NCI-H446 (cell line): ENCODE measurements at regions not wholly inside any gene's neighbourhood (a gene's known extent, or its start where the extent isn't known, plus 50 kb on each side); places are given as distances from the start of the nearest gene placed in this dataset.

Experiments
- DNase-seq, 2 experiments: peaks; one replicate each; lab custom pipeline; 2025; lab: John Stamatoyannopoulos, UW

DNA sequence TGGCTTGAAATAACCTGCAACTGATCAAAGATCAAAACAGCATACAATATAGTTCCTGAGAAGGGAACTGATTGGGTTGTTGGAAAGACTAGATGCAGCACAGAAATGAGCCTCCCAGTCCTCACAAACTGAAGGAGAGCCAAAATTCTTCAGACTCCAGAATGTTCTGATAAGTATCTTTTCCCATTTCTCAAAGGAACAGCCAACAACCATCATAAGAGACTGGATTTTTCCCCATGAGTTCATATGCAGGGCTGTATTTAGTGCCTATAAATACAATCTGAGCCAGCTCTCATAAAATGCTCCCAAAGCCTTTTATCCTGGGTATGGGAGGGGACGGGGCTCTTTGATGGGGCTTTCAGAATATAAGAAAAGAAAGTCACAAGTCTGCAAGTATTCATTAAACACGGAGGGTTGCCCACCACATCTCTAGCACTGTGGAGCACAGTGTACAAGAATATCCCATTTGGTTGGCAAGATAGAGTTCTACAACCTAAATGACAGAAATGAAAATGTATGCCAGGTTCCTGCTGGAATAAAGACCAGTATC is 50.7 kb upstream of the LYVE1 start:
- DNase-seq = no peak

DNA sequence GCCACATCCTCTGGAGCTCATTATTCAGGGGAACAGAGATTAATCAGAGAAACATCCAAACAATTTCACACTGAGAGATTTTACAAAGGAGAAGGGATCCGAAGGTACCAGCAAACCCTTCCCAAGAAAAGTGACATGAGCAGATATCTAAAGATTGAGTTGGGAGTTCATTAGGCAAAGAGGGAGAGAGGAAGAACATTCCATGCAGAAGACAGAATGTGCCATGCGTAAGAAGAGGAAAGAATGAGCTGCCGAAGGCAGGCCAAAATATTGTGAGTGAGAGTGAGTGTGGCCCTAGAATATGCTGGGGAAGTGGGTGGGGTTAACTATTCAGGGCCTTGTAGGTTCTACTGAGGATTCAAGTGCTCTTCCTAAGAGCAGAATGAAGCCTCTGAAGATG is 50.0 kb upstream of the LYVE1 start:
- no peak for DNase-seq
